ENCODE measurements at regions not wholly inside any gene's neighbourhood (a gene's known extent, or its start where the extent isn't known, plus 50 kb on each side); places are given as distances from the start of the nearest gene placed in this dataset.
"Not testable (repeated sequence)": the region's sequence is repeated elsewhere in the genome, so short reads cannot be mapped to it uniquely, and the experiment has no call there.

DNA sequence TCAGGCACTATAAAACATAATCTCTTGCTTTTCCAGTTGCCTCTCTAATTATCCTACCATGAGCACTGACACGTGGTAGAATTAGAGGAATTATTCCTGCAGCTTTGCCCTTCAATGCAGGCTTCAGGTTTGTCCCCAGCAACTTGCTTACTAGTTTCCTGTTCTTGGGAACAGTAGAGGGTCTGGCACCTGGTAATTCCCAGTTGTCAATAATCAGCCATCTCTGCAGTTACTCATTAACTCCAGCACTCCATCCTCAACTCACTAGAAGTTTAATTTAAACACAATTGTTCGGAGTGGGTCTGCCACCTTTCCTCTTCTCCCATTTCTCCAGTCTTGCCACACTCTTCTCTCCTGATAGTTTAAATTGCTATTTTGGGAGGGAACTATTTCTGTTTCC, 324.3 kb upstream of the KIAA1217 start:
- DNase-seq = no peak

DNA sequence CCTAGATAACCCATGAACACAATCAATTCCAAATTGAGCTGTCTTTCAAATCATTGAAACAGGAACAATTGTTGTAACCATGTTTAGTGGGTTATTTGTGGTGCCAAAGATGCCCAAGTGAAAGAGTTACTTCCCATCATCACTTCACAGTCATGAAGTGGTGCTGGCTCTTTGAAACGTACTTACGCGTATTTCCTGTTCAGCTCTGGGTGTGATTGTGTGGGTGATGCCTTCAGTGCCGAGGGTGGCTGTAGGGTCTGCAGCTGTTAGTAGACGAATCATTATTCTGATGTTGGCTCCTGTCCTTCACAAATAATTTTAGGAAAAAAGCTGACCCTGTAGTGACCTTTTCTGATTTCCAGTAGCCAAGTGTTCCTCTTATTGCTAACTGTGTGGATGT, 323.1 kb upstream of the KIAA1217 start:
- no peak for DNase-seq

DNA sequence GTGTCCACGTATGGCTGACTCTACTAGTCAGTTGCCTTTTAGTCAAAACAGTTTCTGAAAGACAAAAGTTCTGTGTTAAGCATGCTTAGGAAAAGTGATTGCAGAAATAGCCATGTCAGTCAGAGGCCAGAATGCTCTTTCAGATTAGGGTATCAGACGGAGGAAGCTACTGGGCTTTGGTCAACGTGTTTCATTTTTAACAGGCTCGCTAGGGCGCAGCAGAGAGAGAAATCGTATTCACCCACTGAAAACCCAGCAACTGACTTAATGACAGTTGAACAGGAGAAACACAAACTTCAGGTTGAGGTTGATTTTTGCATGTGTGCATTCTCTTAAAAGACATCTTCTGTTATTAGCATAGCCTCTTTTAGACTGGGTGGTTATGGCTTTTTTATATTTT, 322.6 kb upstream of the KIAA1217 start:
- DNase-seq = no peak

- no peak for DNase-seq
Observed at GRCh38 chr10:23891301-23891700, 317.6 kb upstream of the KIAA1217 start.

DNA sequence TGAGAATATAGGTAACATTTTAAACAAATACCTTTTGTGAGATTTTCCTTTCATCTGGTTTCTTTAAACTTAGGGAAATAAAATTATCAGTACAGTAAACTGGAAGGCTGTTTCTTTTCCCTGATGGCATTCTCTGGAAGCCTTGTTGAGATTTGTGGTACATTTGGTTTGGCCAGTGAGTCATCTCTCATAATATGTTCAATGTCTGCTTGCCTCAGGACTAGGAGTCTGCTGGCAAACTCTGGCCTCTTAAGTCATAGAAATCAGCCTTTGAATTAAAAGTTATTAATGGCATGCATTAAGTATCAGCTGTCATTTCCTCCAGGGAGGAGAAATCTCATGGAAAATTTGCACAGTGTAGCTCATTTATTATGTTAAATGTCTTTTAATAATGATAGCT, 316.6 kb upstream of the KIAA1217 start:
- DNase-seq = no peak

DNA sequence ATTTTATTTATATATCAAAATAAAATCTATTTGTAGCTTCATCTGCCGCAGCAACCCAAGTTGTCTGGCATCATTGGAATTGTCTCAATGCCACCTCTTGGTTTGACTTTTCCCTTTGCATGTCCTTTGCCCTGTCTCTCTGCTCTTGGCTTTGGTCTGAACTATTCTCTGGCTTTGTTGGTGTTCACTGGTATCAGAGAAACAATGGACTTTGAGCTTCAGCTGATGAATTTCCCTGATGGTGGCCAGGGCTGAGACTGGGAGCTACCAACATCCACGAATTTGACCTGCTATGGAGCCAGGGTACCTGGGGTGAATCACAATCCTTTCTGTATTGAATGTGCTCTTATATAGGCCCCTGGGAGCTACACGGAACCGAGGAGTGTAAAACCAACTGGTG, 311.7 kb upstream of the KIAA1217 start:
- DNase-seq = no peak

DNA sequence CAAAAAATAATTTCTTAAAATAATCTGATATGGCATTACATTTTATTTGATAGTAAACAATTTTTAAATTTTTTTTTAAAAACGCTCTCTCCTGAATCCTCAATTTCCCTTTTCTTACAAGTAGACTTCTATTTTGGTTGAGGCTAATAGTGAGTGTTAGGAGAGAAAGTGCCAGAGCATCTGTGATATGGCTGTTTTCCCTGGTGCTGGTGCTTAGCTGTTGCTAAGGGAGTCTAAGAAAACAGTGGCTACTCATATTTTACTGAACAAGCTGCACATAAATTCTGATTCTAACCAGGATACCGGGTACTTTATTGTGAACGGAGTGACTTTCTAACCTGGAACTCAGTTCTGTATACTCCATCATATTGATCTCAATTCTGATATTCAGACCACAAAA, 311.1 kb upstream of the KIAA1217 start:
- no peak for DNase-seq

DNA sequence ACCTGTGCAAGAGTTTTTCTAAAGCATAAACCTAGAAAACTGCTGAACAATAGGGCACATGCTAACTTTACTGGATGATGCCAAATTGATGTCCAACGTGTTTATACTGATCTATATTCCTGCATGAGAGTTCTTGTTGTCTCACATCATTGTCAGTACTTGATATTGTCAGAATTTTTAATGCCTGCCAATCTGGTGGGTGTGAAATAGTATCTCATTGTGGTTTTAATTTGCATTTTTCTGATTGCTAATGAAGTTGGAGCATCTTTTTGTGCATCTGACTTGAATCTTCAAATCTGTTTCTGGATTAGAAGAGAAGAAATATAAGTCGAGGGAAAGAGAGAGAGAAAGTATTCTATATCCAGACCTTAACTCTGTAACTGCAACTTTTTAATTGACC, 309.8 kb upstream of the KIAA1217 start:
- no peak for DNase-seq

DNA sequence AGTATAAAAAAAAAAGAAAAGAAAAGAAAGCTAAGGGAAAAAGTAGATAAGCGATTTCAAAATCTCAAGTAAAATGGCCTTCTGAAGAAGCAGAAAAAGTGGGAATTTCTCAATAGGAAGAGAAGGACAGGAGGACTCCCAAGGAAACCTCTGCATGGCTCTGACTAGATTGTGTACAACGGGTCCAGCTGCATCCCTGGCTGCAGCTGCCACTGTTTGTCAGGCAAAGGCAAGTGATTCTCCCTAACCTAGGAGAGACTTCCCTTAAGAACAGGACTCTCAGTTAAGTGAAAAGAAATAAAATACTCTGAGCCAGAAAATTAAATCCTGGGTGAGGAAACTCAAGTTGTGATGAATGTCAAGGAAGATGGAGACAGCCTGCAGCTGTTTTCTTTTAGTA, 298.6 kb upstream of the KIAA1217 start:
- no peak for DNase-seq

DNA sequence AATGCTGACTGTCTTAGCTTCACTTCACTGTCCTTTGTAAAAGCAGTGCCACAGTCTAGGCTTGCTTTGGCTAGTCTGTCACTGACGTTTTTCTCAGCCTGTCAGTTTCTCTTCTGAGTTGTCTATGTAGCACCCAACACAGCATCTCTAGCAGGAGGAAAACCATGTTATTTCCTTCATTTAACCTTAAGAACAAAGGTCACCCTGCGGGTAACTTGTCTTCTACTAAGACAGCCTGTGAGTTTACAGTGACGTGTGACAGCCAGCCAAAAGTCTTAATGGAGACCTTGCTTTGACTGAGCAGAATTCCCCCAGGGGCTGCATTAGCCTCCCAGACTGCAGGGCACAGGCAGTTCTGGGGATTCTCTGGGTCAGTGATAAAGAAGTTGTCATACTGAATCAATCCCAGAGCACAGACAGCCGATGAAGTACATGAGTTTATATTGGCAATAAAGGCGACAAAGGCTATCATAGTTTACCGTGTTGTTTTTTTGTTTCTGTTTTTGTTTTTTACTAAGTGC, 296.0 kb upstream of the KIAA1217 start:
- no peak for DNase-seq

DNA sequence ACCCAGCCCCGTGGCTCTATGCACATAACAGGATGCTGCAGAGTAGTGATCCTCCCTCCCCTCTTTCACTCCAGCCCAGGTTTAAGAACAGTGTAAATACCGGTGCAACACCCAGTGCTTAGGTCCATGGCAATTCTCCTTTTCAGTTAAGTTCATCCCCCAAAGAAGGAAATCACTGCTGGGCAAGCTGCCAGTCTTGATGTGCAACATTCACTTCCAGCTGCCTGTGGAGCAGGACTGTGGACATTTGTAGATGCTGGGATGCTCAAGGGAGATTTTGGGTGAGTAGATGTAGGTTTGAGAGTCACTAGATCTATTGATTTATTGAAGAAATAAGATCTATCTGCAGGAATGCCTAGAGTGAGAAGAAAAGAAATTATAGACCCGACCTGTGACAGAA, 294.3 kb upstream of the KIAA1217 start:
- no peak for DNase-seq

GRCh38 chr10:23917251-23917840, 291.6 kb upstream of the KIAA1217 start:
- no peak for DNase-seq

DNA sequence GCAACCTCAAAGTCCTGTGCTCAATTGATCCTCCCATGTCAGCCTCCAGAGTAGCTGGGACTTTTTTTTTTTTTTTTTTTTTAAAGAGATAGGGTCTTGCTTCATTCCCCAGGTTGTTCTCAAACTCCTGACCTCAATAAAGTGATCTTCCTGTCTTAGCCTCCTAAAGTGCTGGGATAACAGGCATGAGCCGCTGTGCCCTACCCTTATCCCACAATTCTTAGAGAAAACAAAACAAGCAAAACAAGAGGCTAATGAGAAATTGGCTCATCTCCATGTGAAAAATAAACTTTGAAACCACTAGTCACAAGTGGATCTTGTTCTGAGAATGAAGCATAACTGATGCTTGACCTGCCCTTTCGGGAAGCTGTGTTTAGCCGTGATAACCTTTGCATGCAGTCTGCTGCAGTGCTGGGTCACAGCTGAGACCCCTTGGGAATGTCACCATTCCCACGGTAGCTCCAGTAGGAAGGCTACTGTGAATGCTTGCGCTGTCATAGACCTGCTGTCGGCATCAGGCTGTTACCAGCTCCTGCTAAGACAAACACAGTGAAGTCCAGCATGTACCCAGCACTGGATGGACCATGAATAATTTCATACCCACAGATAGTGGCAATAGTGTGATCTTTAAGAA, 290.7 kb upstream of the KIAA1217 start:
- DNase-seq = no peak

- no peak for DNase-seq
Observed at GRCh38 chr10:23918839-23919238, 290.1 kb upstream of the KIAA1217 start.

DNA sequence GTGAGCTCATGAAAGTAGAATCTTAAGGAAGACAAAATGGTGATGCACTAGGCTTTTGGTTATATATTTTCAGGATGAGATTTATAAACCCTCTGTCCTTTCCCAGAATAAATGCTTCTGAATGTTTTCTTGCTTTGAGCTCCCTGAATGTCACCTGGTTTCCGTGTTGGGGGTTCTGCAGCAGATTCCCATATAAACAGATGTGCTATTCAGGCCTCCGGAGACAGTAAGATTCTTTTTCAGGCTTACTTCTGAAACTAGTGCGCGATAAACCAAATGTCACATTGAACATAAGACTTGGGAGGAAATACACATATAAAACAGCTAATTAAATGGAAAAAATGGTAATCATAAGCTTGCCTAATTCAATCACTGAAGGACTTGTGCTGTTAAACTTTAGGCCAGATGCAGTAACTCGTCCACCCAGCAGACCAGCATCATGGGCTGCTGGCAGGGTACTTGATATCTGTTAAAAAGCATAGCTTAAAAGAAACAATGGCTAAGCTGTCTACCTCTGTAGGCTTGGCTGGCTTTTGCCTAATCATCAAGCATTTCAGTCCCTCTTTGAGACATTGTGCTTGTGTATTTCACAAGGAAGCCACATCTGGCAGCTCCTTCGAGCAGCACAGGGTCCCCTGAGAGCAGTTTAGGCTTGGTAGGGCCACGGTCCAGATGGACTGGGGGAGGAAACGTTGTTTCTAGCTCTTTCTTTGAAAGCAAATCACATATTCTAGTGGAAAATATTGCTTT, 281.2 kb upstream of the KIAA1217 start:
- no peak for DNase-seq

DNA sequence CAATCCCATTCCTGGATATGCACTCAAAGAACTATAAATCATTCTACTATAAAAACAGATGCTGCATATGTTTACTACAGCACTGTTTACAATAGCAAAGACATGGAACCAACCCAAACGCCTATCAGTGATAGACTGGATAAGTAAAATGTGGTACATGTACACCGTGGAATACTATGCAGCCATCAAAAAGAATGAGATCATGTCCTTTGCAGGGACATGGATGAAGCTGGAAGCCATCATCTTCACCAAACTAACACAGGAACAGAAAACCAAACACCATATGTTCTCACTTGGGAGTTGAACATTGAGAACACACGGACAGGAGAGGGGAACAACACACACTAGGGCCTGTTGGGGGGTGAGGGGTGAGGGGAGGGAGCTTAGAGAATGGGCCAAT, 274.9 kb upstream of the KIAA1217 start:
- not testable (repeated sequence) for DNase-seq

GRCh38 chr10:23945845-23946244, 263.1 kb upstream of the KIAA1217 start:
- no peak for DNase-seq

GRCh38 chr10:23951841-23952240, 257.1 kb upstream of the KIAA1217 start:
- no peak for DNase-seq

DNA sequence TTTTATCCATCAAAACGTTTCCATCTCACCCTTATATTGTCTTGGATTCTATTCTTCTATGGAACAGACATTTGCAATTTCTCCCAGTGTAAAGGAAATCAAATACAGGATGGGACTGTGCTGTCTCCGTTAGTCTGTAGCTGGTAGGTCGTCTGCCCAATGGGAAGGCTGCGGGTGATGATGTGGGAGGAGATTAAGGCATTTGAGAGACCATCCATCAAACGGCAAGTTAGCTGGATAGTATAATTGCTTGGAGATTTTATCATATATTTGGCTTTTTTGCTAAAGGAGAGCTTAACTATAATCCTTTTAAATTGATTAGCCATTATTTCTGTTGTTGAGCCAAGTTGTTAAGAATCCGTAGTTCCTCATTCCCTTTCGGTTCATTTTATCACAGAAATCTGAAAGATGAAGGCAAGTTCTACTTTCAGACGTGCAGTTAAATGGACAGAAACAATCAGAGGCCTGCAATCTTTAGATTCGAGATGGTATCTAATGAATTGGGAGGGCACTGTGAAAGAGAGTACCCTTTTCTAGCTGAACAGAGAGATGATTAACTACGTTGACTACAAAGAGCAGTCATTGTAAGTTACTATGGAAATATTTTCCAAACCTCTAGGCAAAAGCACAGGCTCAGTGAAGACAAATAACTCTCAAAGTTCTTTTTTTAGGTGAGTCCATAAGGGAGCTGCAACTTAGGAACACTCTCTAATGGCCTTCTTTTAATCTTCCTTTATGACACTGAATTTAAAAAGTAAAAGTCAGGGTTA, 253.3 kb upstream of the KIAA1217 start:
- DNase-seq = no peak

DNA sequence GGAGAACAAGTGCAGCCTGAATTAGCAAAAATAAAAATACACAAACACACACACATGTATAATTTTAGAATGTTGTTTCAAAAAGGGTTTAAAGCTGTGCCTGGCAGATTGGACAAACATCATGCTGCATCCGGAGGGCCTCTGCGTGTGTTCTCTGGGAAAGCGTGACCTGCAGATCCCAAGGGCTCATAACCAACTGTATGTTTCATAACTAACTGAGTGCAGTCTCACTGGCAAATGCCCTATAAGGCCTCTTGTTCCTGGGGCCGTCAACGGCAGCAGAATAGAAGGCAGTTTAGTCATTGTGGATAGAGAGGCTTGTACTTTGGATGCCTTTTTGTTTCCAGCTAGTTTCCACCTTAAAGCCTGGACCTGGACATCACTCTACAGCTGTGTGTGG, 243.8 kb upstream of the KIAA1217 start:
- DNase-seq = no peak

- DNase-seq = no peak
Observed at GRCh38 chr10:23965880-23966279, 243.1 kb upstream of the KIAA1217 start.

- DNase-seq = no peak
Observed at GRCh38 chr10:23966504-23967051, 242.4 kb upstream of the KIAA1217 start.

DNA sequence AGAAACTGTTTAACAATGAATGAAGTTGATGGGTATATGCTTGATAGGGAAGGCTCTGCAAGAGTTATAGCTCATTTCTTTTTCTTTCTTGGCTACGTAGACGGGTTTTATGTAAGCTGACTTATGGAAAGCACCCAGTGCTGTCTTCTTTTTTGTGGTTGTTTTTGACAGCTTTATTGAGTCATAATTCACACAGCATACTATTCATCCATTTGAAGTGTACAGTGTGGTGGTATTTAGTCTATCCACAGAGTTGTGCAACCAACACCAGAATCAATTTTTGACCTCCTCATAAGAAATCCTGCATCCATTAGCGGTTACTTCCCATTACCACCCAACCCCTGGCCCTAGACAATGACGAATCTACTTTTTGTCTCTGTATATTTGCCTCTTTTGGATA, 240.6 kb upstream of the KIAA1217 start:
- no peak for DNase-seq
